GM19351 (cell line): ENCODE measurements at regions not wholly inside any gene's neighbourhood (a gene's known extent, or its start where the extent isn't known, plus 50 kb on each side); places are given as distances from the start of the nearest gene placed in this dataset.
"Not testable (repeated sequence)": the region's sequence is repeated elsewhere in the genome, so short reads cannot be mapped to it uniquely, and the experiment has no call there.

Source experiments
- ATAC-seq: cut with Tn5 transposase; IDR thresholded peaks from one replicate; pipeline ENCODE4 v1.9.1; 2021; ENCODE audit warnings: mild to moderate bottlenecking, moderate library complexity; ENCODE audit not compliant: unreplicated experiment

DNA sequence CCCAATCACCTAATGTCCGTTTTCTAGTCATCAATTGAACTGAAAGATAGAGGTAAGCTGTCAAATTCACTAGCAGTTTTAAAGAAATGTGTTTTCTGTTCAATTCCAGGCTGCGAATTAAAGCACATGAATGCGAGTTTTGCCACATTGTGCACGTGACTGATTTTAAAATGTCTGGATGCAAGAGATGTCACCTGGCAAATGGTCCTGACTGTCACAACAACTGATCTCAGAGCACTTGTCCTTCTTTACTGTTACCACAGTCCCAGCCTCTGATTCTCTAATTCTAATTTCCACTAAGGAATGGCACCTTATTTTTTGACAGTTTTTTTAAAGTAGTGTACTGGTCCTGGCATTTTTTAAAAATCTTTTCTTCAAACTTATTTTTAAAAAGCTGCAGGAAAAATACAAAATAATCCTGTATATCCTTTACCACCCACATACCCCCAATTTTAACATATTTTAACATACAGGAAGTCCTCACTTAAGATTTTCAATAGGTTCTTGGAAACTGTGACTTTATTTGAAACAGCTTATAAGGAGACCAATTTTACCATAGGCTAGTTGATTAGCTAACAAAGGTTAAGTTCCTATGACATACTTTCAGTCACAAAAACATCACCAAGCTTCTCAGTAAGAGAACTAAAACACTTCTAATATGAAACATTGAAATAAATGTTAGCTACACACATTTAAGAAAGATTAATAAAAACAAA lies 1364.3 kb downstream of the EFNA5 start:
- no peak for ATAC-seq

DNA sequence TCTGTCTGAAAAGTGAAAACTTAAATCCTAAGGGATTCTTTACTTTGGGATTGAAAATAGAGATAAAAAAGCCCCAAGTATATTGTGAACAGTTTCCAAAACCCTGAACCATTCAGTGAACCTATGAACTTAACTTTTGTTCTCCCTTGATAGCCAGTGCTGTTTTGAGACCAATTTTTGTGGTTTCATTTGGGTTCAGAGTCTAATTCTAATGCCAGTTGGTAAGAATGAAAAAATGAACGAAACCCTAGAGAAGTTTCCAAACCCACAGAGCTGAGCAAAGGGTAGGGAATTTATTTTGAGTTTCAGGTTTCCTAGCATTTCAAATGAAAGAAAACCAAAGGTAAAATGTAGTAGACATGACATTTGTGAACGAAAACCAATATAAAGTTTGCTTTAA lies 1366.8 kb downstream of the EFNA5 start:
- ATAC-seq, result no peak

DNA sequence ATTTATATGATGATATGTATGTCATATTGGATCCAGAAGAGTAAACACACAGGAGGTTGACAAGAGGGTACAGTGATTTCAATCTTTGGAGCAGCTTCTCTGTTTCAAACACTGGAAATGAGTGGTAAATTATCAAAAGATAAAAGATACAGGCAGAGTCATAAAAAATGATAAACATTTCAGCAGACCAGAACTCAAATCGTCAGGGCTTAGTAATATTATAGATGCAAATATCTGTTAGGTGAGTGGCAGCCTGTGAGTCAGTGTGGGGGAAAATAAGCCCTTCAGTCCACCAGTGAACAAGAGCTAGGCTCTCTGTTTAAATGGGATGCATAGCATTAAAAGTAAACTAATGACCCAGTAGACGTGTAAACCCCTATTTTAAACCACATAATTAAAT lies 1378.1 kb downstream of the EFNA5 start:
- no peak for ATAC-seq

DNA sequence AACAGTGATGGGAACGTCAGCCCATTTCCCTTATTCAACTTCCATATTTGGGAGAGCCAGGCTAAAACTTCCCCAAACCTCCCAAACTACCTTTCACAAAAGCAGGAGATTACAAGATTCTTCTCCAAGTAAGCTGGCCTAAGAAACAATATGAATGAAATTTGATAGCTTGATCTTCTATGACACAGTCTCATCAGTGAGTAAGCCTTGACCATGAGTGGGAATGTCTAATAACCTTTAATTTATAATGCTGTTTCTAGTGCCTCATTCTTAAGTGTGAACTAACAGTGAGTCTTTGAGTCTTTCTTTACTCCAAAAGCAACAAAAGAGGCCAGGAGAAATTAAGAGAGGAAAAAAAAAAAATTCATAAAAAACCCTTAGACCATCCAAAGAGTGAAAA lies 1379.9 kb downstream of the EFNA5 start:
- ATAC-seq, result no peak

DNA sequence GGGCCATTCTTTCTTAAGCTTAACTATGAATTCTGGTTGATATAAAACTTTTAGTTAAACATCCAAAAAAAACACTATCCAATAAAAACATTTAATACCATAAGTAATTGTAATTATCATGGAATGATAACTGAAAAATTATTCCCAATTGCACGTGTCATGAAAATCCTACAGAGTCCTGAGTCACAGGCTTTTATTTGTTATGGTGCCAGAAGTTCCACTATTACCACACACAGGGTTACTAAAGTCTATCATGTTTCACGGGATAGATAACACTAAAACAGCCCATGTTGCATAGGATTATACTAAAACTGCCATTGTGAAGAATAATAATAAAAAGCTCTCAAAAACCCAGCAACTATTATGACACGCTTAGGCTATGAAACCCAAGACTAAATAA lies 1381.8 kb downstream of the EFNA5 start:
- no peak for ATAC-seq

DNA sequence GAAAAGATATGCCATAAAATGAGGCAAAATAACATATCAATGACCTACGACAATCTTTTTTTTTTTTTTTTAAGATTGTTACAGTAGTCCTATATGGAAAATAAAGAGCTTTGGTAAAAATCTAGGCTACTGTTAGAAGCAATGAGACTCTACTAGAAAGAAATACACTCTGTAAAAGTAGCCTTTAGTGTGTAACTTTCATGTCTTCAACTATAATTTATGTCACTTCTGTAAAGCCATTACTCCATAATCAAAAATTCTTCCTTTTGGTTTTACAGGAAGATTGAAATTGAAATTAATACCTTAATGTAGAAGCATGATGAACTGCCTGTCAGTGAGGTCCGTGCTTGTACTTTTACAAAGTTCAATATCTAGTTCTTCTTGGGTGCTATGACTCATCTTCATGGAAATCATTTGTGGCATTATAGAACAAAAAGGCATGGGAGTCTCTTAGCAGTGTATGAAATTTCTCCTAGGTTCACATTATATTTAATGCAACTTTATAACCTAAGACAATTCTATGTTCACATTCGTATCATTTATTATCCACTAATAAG lies 1393.1 kb downstream of the EFNA5 start:
- ATAC-seq, result no peak

DNA sequence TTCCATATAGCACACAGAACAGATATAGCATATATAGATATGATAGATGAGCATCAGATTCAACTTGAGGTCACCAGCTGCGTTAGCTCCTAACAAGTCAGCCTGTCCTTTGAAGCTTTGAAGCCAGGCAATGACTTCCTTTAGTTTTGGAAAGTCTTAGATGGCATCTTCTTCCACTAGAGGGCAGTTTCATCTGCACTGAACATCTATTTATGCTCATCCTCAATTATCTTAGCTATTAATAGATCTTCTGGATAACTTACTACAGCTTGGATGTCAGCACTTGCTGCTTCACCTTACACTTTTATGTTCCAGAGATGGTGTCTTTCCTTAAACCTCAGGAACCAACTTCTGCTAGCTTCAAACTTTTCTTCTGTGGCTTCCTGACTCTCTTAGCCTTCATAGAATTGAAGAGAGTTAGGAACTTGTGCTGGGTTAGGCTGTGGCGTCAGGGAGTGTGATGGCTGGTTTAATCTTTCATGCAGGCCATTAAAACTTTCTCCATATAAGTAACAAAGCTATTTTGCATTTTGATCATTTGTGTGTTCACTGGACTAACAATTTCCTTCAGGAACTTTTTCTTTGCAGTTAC lies 1401.4 kb downstream of the EFNA5 start:
- no peak for ATAC-seq

DNA sequence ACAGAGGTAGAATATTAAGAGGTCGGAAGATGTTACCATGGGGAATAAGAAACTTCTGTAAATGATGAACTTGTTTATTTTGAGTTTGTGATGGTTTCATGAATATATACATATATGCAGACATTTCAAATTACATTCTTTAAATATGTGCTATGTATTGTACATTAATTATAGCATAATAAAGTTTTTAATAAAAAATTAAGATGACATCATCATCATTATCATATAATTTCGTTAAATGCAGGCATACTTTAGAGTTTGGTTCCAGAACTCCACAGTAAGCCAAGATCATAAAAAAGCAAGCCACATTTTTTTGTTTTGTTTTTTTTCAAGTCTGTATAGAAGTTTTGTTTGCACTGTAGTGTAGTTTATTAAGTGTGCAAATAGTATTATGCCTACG lies 1403.5 kb downstream of the EFNA5 start:
- ATAC-seq, result no peak

DNA sequence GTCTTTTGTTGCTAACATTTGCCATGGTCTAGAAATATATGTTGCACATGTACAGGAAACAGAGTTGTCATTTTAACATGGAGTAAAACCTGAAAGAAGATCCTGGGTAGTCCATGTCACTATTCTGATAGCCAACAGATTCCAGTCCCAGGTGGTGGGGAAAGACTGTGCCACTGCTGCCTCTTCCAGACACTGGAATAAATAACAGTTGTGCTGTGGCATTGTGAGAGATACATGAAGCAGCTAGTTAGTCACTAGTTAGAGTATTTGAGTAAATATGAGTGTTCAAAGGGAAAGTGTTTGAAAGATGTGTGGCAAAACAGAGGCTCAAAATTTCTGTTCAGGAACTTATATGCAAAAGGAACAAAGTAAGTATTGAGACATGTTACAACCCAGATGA lies 1408.3 kb downstream of the EFNA5 start:
- ATAC-seq, result no peak

DNA sequence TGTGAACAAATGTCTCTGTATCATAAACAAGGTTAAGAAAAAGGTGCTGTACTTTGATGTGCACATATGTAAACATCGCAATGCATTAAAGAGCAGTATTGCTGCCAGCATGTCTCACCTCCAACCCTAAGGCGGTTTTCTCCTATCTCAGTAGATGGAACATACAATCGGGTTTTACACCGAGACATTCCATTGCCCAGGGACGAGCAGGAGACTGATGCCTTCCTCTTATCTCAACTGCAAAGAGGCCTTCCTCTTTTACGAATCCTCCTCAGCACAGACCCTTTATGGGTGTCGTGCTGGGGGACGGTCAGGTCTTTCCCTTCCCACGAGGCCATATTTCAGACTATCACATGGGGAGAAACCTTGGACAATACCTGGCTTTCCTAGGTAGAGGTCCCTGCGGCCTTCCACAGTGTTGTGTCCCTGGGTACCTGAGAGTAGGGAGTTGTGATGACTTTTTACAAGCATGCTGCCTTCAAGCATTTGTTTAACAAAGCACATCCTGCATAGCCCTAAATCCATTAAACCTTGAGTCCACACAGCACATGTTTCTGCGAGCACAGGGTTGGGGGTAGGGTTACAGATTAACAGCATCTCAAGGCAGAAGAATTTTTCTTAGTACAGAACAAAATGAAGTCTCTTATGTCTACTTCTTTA lies 1411.2 kb downstream of the EFNA5 start:
- ATAC-seq, result not testable (repeated sequence)

DNA sequence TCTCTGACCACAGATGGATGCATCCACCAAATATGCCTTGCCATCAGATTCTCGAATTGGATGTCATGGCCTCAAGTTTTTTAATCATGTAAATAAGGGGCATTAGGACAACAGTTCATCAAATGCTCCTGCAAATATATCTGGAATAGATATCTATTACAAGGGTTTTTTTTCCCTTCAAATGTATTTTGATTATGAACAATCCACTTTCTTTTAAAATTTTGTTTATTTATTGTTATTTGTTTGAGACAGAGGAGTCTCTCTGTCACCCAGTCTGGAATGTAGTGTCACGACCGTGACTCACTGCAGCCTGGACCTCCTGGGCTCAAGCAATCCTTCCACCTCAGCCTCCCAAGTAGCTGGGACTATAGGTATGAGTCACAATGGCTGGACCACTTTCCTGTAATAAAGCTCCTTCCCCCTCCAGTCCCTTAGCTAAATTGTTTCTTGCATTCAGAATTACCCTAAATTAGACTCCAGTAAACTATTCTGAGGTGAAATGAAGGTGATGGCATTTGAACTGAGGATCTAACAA lies 1412.1 kb downstream of the EFNA5 start:
- ATAC-seq, result no peak

DNA sequence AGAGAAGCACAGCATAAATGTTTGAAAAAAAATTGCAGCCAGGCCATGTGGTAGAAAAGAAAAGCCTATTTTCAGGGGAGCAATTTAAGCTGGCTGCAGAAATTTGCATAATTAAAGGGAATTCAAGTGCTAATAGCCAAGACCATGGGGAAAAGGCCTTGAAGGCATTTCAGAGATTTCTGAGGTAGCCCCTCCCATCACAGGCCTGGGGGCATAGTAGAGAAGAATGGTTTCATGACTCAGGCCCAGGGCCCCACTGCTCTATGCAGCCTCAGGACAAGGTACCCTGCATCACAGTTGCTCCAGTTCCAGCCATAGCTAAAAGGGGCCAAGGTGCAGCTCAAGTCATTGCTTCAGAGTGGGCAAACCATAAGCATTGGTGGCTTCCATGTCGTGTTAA lies 1416.0 kb downstream of the EFNA5 start:
- no peak for ATAC-seq

DNA sequence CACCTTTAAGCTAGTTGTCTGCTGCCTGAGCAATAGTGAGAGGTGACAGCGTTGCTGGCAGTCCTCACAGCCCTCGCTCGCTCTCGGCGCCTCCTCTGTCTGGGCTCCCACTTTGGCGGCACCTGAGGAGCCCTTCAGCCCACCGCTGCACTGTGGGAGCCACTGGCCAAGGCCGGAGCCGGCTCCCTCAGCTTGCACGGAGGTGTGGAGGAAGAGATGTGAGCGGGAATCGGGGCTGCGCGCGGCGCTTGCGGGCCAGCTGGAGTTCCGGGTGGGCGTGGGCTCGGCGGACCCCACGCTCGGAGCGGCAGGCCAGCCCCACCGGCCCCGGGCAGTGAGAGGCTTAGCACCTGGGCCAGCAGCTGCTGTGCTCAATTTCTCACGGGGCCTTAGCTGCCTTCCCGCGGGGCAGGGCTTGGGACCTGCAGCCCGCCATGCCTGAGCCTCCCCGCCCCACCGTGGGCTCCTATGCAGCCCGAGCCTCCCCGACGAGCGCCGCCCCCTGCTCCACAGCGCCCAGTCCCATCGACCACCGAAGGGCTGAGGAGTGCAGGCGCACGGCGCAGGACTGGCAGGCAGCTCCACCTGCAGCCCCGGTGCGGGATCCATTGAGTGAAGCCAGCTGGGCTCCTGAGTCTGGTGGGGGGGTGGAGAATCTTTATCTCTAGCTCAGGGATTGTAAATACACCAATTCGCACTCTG lies 1424.5 kb downstream of the EFNA5 start:
- not testable (repeated sequence) for ATAC-seq

DNA sequence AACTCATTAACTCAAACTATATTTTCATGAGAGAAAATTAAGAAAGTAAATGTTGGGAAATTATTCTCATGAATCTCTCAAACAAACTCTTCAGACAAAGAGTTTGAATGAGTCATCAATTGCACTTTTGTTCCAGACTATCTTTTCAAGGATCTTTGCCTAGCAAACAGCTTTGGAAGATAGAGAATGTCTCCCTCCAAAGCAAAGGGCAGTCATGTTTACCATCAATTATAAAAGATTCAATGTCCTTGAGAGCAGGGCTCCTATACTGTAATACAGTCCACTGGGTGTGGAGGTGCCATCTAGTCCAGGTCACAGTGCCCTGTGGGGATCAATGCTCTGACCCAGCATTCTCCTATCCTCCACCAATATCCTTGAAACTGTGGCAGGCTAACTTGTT lies 1429.3 kb downstream of the EFNA5 start:
- ATAC-seq, result no peak

DNA sequence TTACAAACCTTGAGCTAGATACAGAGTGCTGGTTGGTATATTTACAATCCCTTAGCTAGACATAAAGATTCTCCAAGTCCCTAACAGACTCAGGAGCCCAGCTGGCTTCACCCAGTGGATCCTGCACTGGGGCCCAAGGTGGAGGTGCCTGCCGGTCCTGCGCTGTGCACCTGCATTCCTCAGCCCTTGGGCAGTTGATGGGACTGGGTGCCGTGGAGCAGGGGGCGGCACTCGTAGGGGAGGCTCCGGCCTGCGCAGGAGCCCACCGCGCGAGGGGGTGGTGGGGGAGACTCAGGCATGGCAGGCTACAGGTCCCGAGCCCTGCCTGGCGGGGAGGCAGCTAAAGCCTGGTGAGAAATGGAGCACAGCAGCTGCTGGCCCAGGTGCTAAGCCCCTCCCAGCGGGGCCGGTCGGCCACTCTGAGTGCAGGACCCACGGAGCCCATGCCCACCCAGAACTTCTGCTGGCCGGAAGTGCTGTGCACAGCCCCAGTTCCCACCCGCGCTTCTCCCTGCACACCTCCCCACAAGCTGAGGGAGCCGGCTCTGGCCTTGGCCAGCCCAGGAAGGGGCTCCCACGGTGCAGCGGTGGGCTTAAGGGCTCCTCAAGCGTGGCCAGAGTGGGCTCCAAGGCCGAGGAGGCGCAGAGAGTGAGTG lies 1464.7 kb downstream of the EFNA5 start:
- ATAC-seq, result no peak

DNA sequence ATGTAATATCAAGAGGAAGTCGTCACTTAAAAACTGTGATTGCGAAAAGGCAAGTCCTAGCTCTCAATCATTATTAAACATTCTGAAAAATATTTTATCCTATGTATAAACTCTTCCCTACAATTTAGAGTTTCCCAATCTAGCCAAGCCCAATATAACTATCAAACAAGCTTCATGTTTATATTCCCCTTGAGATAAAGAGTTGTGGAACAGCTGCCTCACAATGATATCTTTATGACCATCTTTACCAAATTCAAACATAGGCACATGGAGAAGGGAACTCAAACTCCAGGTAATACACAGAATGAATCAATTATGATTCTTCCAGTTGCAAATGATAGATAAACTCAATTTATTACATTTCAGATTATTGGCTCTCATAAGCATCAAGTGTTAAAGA lies 1468.7 kb downstream of the EFNA5 start:
- no peak for ATAC-seq

DNA sequence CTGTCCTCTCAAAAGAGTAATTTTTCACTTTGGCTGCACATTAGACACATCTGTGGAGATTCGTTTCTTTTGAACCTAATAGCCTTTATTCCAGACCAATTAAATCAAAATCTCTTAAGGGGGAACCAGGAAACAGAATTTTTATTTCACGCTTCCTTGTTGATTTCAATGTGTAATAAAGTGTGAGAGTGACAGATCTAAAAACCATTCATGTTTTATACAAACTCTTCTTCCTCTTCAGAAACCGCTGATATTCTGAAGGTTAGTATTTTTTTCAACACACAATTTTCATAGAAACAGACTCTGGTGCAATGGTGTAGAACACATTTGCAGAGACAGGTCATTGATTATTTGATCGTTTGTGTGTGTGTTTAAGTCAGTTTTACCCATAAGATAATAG lies 1469.8 kb downstream of the EFNA5 start:
- no peak for ATAC-seq

DNA sequence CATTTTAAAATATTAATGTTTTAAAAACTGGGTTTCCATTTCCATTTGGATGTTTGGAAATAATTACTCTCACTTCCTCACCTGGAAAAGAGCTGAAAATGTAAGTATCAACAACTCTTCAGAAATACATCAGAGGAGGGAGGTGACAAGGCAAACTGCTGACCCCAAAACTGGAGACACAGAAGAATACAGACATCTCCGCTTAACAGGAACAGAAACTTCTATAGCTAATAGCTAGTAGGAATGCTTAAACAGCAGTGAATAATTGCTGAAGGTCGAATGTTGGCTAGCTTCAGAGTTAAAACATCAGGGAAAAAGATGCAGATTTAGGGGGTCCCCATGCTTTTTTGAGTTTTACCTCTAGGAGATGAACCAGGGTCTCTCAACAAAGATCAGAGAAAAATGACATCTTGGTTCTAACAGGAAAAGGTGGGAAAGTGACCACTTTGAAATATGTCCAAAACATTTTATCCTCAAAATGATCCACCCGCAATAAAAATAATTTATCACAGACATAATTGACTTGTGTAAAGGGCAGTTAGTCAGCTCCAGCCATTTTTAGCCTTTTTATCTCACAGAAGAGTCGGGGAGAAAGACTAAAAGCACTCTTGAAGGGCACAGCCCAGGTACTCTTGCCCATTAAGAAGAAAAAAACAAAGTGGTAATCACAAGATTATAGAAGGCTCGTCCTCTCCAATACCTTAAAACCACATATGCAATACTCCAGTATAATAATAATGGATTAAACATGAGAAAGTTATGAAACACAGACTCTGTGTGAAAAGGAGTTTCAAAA lies 1474.9 kb downstream of the EFNA5 start:
- ATAC-seq, result no peak

DNA sequence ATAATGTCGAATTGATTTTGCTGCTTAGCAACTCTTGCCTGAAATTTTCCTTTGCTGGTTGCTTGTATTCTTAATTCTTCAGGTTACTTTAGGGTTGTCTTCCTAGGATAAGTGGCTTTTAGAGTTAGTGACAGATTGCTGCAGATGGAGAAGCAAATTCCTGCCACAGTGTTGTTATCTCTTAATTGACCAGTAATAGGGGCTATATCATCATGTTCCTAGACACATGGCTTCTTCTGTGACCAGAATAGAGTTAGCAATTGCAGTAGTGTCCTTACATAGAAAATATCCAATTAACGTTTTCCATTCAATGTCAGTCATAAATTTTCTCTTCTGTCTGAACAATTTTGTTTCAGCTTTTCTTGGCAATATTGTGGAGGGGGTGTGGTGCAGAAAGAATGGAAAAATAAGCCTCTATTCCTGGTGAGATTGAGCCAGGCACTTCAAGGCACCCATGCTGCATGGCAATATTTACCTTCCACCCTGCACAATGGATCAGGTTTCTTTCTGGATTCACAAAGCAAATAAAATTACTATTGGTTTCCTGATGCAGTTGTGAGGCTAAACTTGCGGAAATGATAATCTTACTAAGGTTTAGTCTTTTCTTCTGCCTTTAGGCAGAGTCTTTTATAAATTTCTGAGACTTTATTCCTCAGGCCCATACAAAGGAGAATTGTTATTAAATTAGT lies 1481.5 kb downstream of the EFNA5 start:
- ATAC-seq, result no peak
